Calu3 (cell line): ENCODE measurements at regions not wholly inside any gene's neighbourhood (a gene's known extent, or its start where the extent isn't known, plus 50 kb on each side); places are given as distances from the start of the nearest gene placed in this dataset.

ENCODE experiments used
- BruUV-seq: library from RNA; stranded (reverse); fragments of 400-500 nt; replicated peaks from 2 replicates; lab custom pipeline; 2021; lab: Mats Ljungman, UMichigan
- CTCF ChIA-PET: fragments of 300-600 bp; sonication (Branson Sonifier 250); formaldehyde crosslinking; loops from one replicate; lab custom pipeline; 2022; ENCODE audit warnings: antibody characterized with exemption; lab: Charles Lee
- DNase-seq: peaks from one replicate; pipeline ENCODE4 v3.0.0; 2022
- H3K27ac Mint-ChIP-seq: one replicate; pipeline ENCODE4 v1.8.0; 2022; ENCODE audit warnings: mixed read lengths; ENCODE audit not compliant: unreplicated experiment
- H3K27me3 Mint-ChIP-seq: one replicate; pipeline ENCODE4 v1.8.0; 2022; ENCODE audit warnings: mixed read lengths; ENCODE audit not compliant: unreplicated experiment
- H3K36me3 Mint-ChIP-seq: one replicate; pipeline ENCODE4 v1.8.0; 2022; ENCODE audit warnings: mild to moderate bottlenecking, moderate library complexity, mixed read lengths; ENCODE audit not compliant: insufficient read depth, unreplicated experiment
- H3K4me1 Mint-ChIP-seq: one replicate; pipeline ENCODE4 v1.8.0; 2022; ENCODE audit warnings: mild to moderate bottlenecking, low read depth, mixed read lengths; ENCODE audit not compliant: unreplicated experiment
- H3K4me3 Mint-ChIP-seq: one replicate; pipeline ENCODE4 v1.8.0; 2022; ENCODE audit warnings: mild to moderate bottlenecking, low read depth, moderate library complexity, mixed read lengths; ENCODE audit not compliant: unreplicated experiment
- H3K9me3 Mint-ChIP-seq: one replicate; pipeline ENCODE4 v1.8.0; 2022; ENCODE audit warnings: low read depth, mixed read lengths; ENCODE audit not compliant: unreplicated experiment
- intact Hi-C: fragments of 100-400 bp; cut with micrococcal nuclease; formaldehyde crosslinking; loops from one replicate; pipeline ENCODE4 v1.10.0; 2022; ENCODE audit not compliant: unreplicated experiment
- TF ChIP-seq, protein P1 (sequence below): fragments of 200-600 bp; IDR thresholded peaks from one replicate; pipeline ENCODE4 v1.8.0; 2022; ENCODE audit warnings: antibody characterized with exemption; ENCODE audit not compliant: unreplicated experiment

GRCh38 chrX:22686138-22686541 is 313.6 kb upstream of the DDX53 start:
- no peak overlapping the region for H3K4me3 Mint-ChIP-seq
- intact Hi-C loops, result no loop called here
- no peak overlapping the region for H3K27ac Mint-ChIP-seq
- peaks cover 5% of the 10 kb centered on the region for H3K9me3 Mint-ChIP-seq
- DNase-seq, result no peak
- no TSS peak for BruUV-seq
- TF ChIP-seq, protein P1, sequence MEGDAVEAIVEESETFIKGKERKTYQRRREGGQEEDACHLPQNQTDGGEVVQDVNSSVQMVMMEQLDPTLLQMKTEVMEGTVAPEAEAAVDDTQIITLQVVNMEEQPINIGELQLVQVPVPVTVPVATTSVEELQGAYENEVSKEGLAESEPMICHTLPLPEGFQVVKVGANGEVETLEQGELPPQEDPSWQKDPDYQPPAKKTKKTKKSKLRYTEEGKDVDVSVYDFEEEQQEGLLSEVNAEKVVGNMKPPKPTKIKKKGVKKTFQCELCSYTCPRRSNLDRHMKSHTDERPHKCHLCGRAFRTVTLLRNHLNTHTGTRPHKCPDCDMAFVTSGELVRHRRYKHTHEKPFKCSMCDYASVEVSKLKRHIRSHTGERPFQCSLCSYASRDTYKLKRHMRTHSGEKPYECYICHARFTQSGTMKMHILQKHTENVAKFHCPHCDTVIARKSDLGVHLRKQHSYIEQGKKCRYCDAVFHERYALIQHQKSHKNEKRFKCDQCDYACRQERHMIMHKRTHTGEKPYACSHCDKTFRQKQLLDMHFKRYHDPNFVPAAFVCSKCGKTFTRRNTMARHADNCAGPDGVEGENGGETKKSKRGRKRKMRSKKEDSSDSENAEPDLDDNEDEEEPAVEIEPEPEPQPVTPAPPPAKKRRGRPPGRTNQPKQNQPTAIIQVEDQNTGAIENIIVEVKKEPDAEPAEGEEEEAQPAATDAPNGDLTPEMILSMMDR, result no peak
- no peaks in the 10 kb centered on the region for H3K36me3 Mint-ChIP-seq
- no peaks in the 10 kb centered on the region for H3K27me3 Mint-ChIP-seq
- no peaks in the 10 kb centered on the region for H3K4me1 Mint-ChIP-seq
- CTCF ChIA-PET, result no interaction called here

GRCh38 chrX:22689290-22689689 is 310.5 kb upstream of the DDX53 start:
- TF ChIP-seq, protein P1, result no peak
- H3K9me3 Mint-ChIP-seq, result peaks cover 5% of the 10 kb centered on the region
- H3K4me1 Mint-ChIP-seq, result no peaks in the 10 kb centered on the region
- DNase-seq, result no peak
- no peaks in the 10 kb centered on the region for H3K36me3 Mint-ChIP-seq
- H3K27me3 Mint-ChIP-seq, result no peaks in the 10 kb centered on the region
- no TSS peak for BruUV-seq
- H3K4me3 Mint-ChIP-seq, result no peak overlapping the region
- no peak overlapping the region for H3K27ac Mint-ChIP-seq
- intact Hi-C loops, result no loop called here
- CTCF ChIA-PET, result no interaction called here

DNA sequence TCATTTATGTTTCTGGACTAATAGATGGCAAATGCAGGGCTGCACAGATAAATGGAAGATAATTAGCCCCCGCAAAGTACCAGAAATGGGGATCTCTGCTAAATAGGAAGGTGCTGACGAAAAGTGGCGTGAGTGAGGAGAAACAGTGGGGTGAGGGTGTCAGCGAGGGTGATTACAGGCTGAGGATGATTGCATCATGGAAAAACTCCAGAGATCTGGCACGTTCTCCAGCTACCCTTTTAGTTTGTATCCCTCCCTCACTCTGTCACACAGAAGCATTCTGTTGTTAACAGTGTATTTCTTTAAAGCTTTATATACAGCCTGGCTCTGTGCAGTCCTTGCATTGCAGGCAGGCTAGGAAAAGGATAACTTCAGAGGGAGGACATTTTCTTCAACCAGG is 309.6 kb upstream of the DDX53 start:
- Mint-ChIP-seq H3K36me3 (no peaks in the 10 kb centered on the region), H3K4me3 (no peak overlapping the region), H3K9me3 (peaks cover 5% of the 10 kb centered on the region), H3K4me1 (no peaks in the 10 kb centered on the region), H3K27me3 (no peaks in the 10 kb centered on the region), H3K27ac (no peak overlapping the region)
- no peak for DNase-seq
- no TSS peak for BruUV-seq
- CTCF ChIA-PET, result no interaction called here
- TF ChIP-seq, protein P1, result no peak
- intact Hi-C loops, result no loop called here

GRCh38 chrX:22691966-22692565 is 307.7 kb upstream of the DDX53 start:
- H3K4me3 Mint-ChIP-seq, result no peak overlapping the region
- H3K9me3 Mint-ChIP-seq, result peaks cover 5% of the 10 kb centered on the region
- BruUV-seq, result no TSS peak
- TF ChIP-seq, protein P1, result no peak
- H3K27me3 Mint-ChIP-seq, result no peaks in the 10 kb centered on the region
- CTCF ChIA-PET, result no interaction called here
- DNase-seq, result no peak
- no peaks in the 10 kb centered on the region for H3K36me3 Mint-ChIP-seq
- H3K27ac Mint-ChIP-seq, result no peak overlapping the region
- intact Hi-C loops, result no loop called here
- no peaks in the 10 kb centered on the region for H3K4me1 Mint-ChIP-seq
